Adrenal gland (tissue), 9 donors: ENCODE measurements at regions not wholly inside any gene's neighbourhood (a gene's known extent, or its start where the extent isn't known, plus 50 kb on each side); places are given as distances from the start of the nearest gene placed in this dataset.

Experiments
- DNase-seq, 7 donors: peaks; one replicate each; pipeline ENCODE4 v3.0.0-alpha.2; 2019 to 2020
- H3K27ac ChIP-seq, 5 donors: fragments of 200-600 bp; sonication (generic) in 4 of 5; 1 replicate in 3 of 5; 2 replicates in 2 of 5; pipeline versions ENCODE4 v1.5.1 to v1.8.0; 2016 to 2020; ENCODE audit warnings: mild to moderate bottlenecking in 1 of 5
- H3K27me3 ChIP-seq: fragments of 200-600 bp; 2 replicates; pipeline ENCODE4 v1.8.0; 2021
- H3K36me3 ChIP-seq, 2 donors: fragments of 200-600 bp; replicated peaks in 1 of 2; 1 replicate in 1 of 2; 2 replicates in 1 of 2; pipeline versions ENCODE4 v1.5.1 to v1.8.0; 2018 to 2022
- H3K4me1 ChIP-seq, 2 donors: fragments of 200-600 bp; replicated peaks in 1 of 2; 1 replicate in 1 of 2; 2 replicates in 1 of 2; pipeline versions ENCODE4 v1.5.1 to v1.8.0; 2018 to 2021
- H3K4me3 ChIP-seq, 4 donors: fragments of 200-600 bp; sonication (generic) in 3 of 4; one replicate each; pipeline ENCODE4 v1.5.1; 2016 to 2018
- H3K9me3 ChIP-seq, 3 donors: fragments of 200-600 bp; sonication (generic) in 1 of 3; replicated peaks in 1 of 3; 1 replicate in 2 of 3; 2 replicates in 1 of 3; pipeline versions ENCODE4 v1.5.1 to v1.8.0; 2016 to 2021
- POLR2A ChIP-seq, 2 donors: fragments of 450-650 bp; IDR thresholded peaks; one replicate each; pipeline ENCODE4 v1.6.1; 2017; ENCODE audit warnings: antibody characterized with exemption in 2 of 2, mild to moderate bottlenecking in 2 of 2, moderate library complexity in 1 of 2
- WGBS, 4 donors: extraction: QIAGEN DNeasy Blood & Tissue Kit in 2 of 4; methylation state at CpG; one replicate each; pipeline versions ENCODE4 v1.1.5 to v1.1.7; 2013 to 2017; 5-methylcytosine and 5-hydroxymethylcytosine counted together
- intact Hi-C, 2 donors: fragments of 100-400 bp; cut with DNase I; formaldehyde crosslinking; loops; one replicate each; pipeline versions ENCODE4 v1.14.1 to v1.15.0; 2022 to 2023
- TF ChIP-seq, protein P1 (sequence below), 6 experiments: fragments of 450-650 bp in 4 of 6; fragments of 200-600 bp in 2 of 6; sonication (generic) in 1 of 6; IDR thresholded peaks; 1 replicate in 5 of 6; 2 replicates in 1 of 6; pipeline versions ENCODE4 v1.5.1 to v1.8.0; 2016 to 2021; ENCODE audit warnings: antibody characterized with exemption in 6 of 6, mild to moderate bottlenecking in 2 of 6, moderate library complexity in 1 of 6
- donor health status: healthy with polysubstance abuse.
- donor health status: Bipolar disorder and iron deficiency.
- donor health status: DM: yes; HTN: yes; CAD: no.
- donor health status: DM: no; HTN: no; CAD: no.
- donor health status: DM: no; HTN: no; CAD: no.

- 43 to 54% (median 48%) methylated on average over 7 of the region's 7 CpGs for WGBS, 4 donors
- no peak for TF ChIP-seq POLR2A (IDR thresholded peaks at IDR 0.05)
- TF ChIP-seq, protein P1, sequence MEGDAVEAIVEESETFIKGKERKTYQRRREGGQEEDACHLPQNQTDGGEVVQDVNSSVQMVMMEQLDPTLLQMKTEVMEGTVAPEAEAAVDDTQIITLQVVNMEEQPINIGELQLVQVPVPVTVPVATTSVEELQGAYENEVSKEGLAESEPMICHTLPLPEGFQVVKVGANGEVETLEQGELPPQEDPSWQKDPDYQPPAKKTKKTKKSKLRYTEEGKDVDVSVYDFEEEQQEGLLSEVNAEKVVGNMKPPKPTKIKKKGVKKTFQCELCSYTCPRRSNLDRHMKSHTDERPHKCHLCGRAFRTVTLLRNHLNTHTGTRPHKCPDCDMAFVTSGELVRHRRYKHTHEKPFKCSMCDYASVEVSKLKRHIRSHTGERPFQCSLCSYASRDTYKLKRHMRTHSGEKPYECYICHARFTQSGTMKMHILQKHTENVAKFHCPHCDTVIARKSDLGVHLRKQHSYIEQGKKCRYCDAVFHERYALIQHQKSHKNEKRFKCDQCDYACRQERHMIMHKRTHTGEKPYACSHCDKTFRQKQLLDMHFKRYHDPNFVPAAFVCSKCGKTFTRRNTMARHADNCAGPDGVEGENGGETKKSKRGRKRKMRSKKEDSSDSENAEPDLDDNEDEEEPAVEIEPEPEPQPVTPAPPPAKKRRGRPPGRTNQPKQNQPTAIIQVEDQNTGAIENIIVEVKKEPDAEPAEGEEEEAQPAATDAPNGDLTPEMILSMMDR (IDR thresholded peaks at IDR 0.05), result no peak
- Histone ChIP-seq H3K4me1 (no peaks in the 10 kb centered on the region), H3K36me3 (no peaks in the 10 kb centered on the region), H3K27me3 (no peaks in the 10 kb centered on the region), H3K9me3 (peaks cover 0 to 5% (median 0%) of the 10 kb centered on the region in 3 donors), H3K27ac (no peak overlapping the region), H3K4me3 (no peak overlapping the region)
- intact Hi-C loops, result no loop called here
- DNase-seq, result no peak
Measured at GRCh38 chr9:28053096-28053777, 480.0 kb upstream of the C9orf72 start.

GRCh38 chr9:28056006-28056405, 482.7 kb upstream of the C9orf72 start:
- Histone ChIP-seq H3K4me1 (no peaks in the 10 kb centered on the region), H3K27ac (no peak overlapping the region), H3K9me3 (peaks cover 0 to 7% (median 0%) of the 10 kb centered on the region in 3 donors), H3K4me3 (no peak overlapping the region), H3K27me3 (no peaks in the 10 kb centered on the region), H3K36me3 (no peaks in the 10 kb centered on the region)
- intact Hi-C loops, result no loop called here
- DNase-seq, result no peak
- WGBS, 4 donors, result 76 to 87% (median 84%) methylated on average over 10 of the region's 10 CpGs
- TF ChIP-seq, protein P1 (IDR thresholded peaks at IDR 0.05), result no peak
- TF ChIP-seq POLR2A (IDR thresholded peaks at IDR 0.05), result no peak

DNA sequence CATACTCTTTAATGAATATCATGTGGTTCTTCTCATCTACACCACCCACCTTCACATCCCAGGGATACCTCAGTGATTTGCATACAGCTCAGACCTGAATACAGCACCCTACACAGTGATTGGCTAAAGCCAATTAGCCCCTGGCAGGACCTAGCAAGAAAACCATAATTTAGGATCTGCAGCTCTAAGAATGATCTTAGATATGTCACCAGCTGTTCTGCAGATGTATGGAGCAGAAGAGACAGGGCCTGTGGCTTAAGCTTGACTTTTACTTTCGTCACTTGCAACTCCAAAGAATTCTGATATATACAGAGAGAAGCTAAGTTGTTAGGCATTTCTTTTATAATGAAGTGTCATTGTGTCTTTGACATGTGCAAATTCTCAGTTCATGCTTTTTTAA, 483.2 kb upstream of the C9orf72 start:
- DNase-seq, result no peak
- 76 to 95% (median 88%) methylated on average over 1 of the region's 1 CpG for WGBS, 4 donors
- Histone ChIP-seq H3K9me3 (peaks cover 0 to 7% (median 0%) of the 10 kb centered on the region in 3 donors), H3K4me1 (no peaks in the 10 kb centered on the region), H3K4me3 (no peak overlapping the region), H3K27ac (no peak overlapping the region), H3K36me3 (no peaks in the 10 kb centered on the region), H3K27me3 (no peaks in the 10 kb centered on the region)
- TF ChIP-seq, protein P1 (IDR thresholded peaks at IDR 0.05), result no peak
- TF ChIP-seq POLR2A (IDR thresholded peaks at IDR 0.05), result no peak
- intact Hi-C loops, result no loop called here

DNA sequence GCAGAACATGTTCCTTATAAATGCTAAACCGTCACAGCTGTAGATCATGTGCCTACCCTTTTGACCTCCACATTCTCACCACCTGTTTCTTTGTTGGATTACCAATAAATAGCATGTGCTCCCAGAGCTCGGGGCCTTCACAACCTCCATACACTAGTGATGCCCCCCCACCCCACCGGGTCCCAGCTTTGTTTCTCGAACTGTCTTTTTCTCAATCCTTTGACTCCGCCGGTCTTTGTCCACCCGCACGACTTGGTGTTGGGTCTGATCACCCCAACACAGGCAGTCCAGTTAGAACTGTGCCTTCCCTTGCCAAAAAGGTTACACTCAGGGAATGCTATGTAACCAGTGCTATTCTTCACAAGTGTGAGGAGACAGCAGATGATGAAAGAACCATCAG, 485.9 kb upstream of the C9orf72 start:
- Histone ChIP-seq H3K27me3 (no peaks in the 10 kb centered on the region), H3K9me3 (peaks cover 0 to 7% (median 0%) of the 10 kb centered on the region in 3 donors), H3K27ac (no peak overlapping the region), H3K4me1 (no peaks in the 10 kb centered on the region), H3K36me3 (no peaks in the 10 kb centered on the region), H3K4me3 (no peak overlapping the region)
- WGBS, 4 donors, result 89 to 92% (median 90%) methylated on average over 8 of the region's 8 CpGs
- intact Hi-C loops, result no loop called here
- no peak for TF ChIP-seq POLR2A (IDR thresholded peaks at IDR 0.05)
- TF ChIP-seq, protein P1 (IDR thresholded peaks at IDR 0.05), result no peak
- no peak for DNase-seq
